CMK (cell line): ENCODE measurements at regions not wholly inside any gene's neighbourhood (a gene's known extent, or its start where the extent isn't known, plus 50 kb on each side); places are given as distances from the start of the nearest gene placed in this dataset.

ENCODE experiments used
- DNase-seq: peaks from one replicate; pipeline ENCODE4 v3.0.0-alpha.2; 2010; ENCODE audit warnings: low read depth

GRCh38 chr4:162634390-162634789 lies 470.6 kb upstream of the FSTL5 start:
- DNase-seq: no peak

- no peak for DNase-seq
Measured at GRCh38 chr4:162622664-162623063, 458.9 kb upstream of the FSTL5 start.

GRCh38 chr4:162610116-162610515 lies 446.3 kb upstream of the FSTL5 start:
- DNase-seq: no peak

- DNase-seq: no peak
Measured at GRCh38 chr4:162586266-162586665, 422.5 kb upstream of the FSTL5 start.

GRCh38 chr4:162582180-162582579 lies 418.4 kb upstream of the FSTL5 start:
- no peak for DNase-seq

GRCh38 chr4:162565730-162566129 lies 401.9 kb upstream of the FSTL5 start:
- DNase-seq: no peak

GRCh38 chr4:162560073-162560472 lies 396.3 kb upstream of the FSTL5 start:
- no peak for DNase-seq

- no peak for DNase-seq
Measured at GRCh38 chr4:162557516-162558106, 393.8 kb upstream of the FSTL5 start.

GRCh38 chr4:162535121-162535520 lies 371.3 kb upstream of the FSTL5 start:
- DNase-seq: no peak

GRCh38 chr4:162523171-162523570 lies 359.4 kb upstream of the FSTL5 start:
- no peak for DNase-seq

- no peak for DNase-seq
Measured at GRCh38 chr4:162522724-162523123, 358.9 kb upstream of the FSTL5 start.

- DNase-seq: no peak
Measured at GRCh38 chr4:162510937-162511336, 347.1 kb upstream of the FSTL5 start.

- DNase-seq: no peak
Measured at GRCh38 chr4:162510115-162510514, 346.3 kb upstream of the FSTL5 start.

- DNase-seq: no peak
Measured at GRCh38 chr4:162509333-162509732, 345.5 kb upstream of the FSTL5 start.

GRCh38 chr4:162506253-162506652 lies 342.5 kb upstream of the FSTL5 start:
- no peak for DNase-seq

GRCh38 chr4:162503868-162504267 lies 340.1 kb upstream of the FSTL5 start:
- DNase-seq: no peak

GRCh38 chr4:162502109-162502508 lies 338.3 kb upstream of the FSTL5 start:
- DNase-seq: no peak

GRCh38 chr4:162499478-162499877 lies 335.7 kb upstream of the FSTL5 start:
- DNase-seq: no peak

GRCh38 chr4:162498168-162498567 lies 334.4 kb upstream of the FSTL5 start:
- DNase-seq: no peak

GRCh38 chr4:162497564-162498167 lies 333.9 kb upstream of the FSTL5 start:
- DNase-seq: peak; percentile 3

GRCh38 chr4:162494935-162495334 lies 331.1 kb upstream of the FSTL5 start:
- DNase-seq: no peak

- DNase-seq: no peak
Measured at GRCh38 chr4:162485486-162485885, 321.7 kb upstream of the FSTL5 start.

- no peak for DNase-seq
Measured at GRCh38 chr4:162475246-162475645, 311.4 kb upstream of the FSTL5 start.

GRCh38 chr4:162469977-162470376 lies 306.2 kb upstream of the FSTL5 start:
- no peak for DNase-seq
